Keratinocyte (primary cell): ENCODE measurements at regions not wholly inside any gene's neighbourhood (a gene's known extent, or its start where the extent isn't known, plus 50 kb on each side); places are given as distances from the start of the nearest gene placed in this dataset.

ENCODE experiments used
- DNase-seq: peaks from one replicate; pipeline ENCODE4 v3.0.0-alpha.2; 2011; ENCODE audit warnings: low read depth, missing footprints, low spot score
- FAIRE-seq: peaks from 2 replicates; lab custom pipeline; 2011; peaks lifted over from hg19 to GRCh38; lab: Jason Lieb, UNC
- H2AFZ ChIP-seq: 2 replicates; pipeline ENCODE4 v1.6.0; 2012; ENCODE audit warnings: low read length, control low read depth, inconsistent platforms; ENCODE audit not compliant: control insufficient read depth
- H3K27ac ChIP-seq: 2 replicates; pipeline ENCODE4 v1.5.1; 2011; ENCODE audit warnings: low read length; ENCODE audit not compliant: control insufficient read depth, insufficient read depth
- H3K27me3 ChIP-seq: 3 replicates; pipeline ENCODE4 v1.6.0; 2011; ENCODE audit warnings: low read length; ENCODE audit not compliant: control insufficient read depth, insufficient read depth; ENCODE audit errors: extremely low read depth
- H3K36me3 ChIP-seq, 2 experiments: 2 replicates in 1 of 2; 3 replicates in 1 of 2; pipeline ENCODE4 v1.5.1; 2011; ENCODE audit warnings: low read length in 2 of 2, mild to moderate bottlenecking in 1 of 2; ENCODE audit not compliant: control insufficient read depth in 2 of 2, insufficient read depth in 2 of 2; ENCODE audit errors: extremely low read depth in 1 of 2
- H3K4me1 ChIP-seq: 3 replicates; pipeline ENCODE4 v1.5.1; 2011; ENCODE audit warnings: low read length; ENCODE audit not compliant: control insufficient read depth, insufficient read depth; ENCODE audit errors: extremely low read depth
- H3K4me2 ChIP-seq: 3 replicates; pipeline ENCODE4 v1.6.0; 2011; ENCODE audit warnings: low read depth, low read length; ENCODE audit not compliant: control insufficient read depth, insufficient read depth; ENCODE audit errors: extremely low read depth
- H3K4me3 ChIP-seq, 3 experiments: fragments of 200-600 bp in 1 of 3; sonication (generic) in 1 of 3; 2 replicates in 2 of 3; 3 replicates in 1 of 3; pipeline ENCODE4 v1.5.1; 2011 to 2016; ENCODE audit warnings: low read length in 3 of 3, mild to moderate bottlenecking in 3 of 3, control low read depth in 2 of 3, inconsistent platforms in 1 of 3, low read depth in 1 of 3, mixed read lengths in 1 of 3, mixed run types in 1 of 3, moderate library complexity in 1 of 3; ENCODE audit not compliant: control insufficient read depth in 2 of 3, insufficient read depth in 2 of 3; ENCODE audit errors: extremely low read depth in 1 of 3
- H3K79me2 ChIP-seq: 2 replicates; pipeline ENCODE4 v1.6.0; 2012; ENCODE audit warnings: low read length; ENCODE audit not compliant: control insufficient read depth, insufficient read depth
- H3K9ac ChIP-seq: 3 replicates; pipeline ENCODE4 v1.6.0; 2011; ENCODE audit warnings: low read length; ENCODE audit not compliant: control insufficient read depth, insufficient read depth; ENCODE audit errors: extremely low read depth
- H3K9me1 ChIP-seq: 3 replicates; pipeline ENCODE4 v1.6.0; 2011; ENCODE audit warnings: low read length; ENCODE audit not compliant: control insufficient read depth, insufficient read depth; ENCODE audit errors: extremely low read depth
- H3K9me3 ChIP-seq: 2 replicates; pipeline ENCODE4 v1.5.1; 2012; ENCODE audit warnings: low read depth, low read length; ENCODE audit not compliant: control insufficient read depth
- H4K20me1 ChIP-seq: 3 replicates; pipeline ENCODE4 v1.6.0; 2011; ENCODE audit warnings: low read length; ENCODE audit not compliant: control insufficient read depth, insufficient read depth; ENCODE audit errors: extremely low read depth
- CTCF ChIP-seq, 3 experiments: IDR thresholded peaks in 1 of 3; conservative IDR thresholded peaks in 1 of 3; optimal IDR thresholded peaks in 1 of 3; 2 replicates in 2 of 3; 3 replicates in 1 of 3; pipeline versions ENCODE3 to v1.5.1; 2011; ENCODE audit warnings: low read length in 3 of 3, mild to moderate bottlenecking in 3 of 3, moderate library complexity in 2 of 3, control low read depth in 1 of 3, inconsistent platforms in 1 of 3; ENCODE audit not compliant: insufficient read depth in 2 of 3; ENCODE audit errors: extremely low read depth in 1 of 3
- EZH2 ChIP-seq: IDR thresholded peaks from one replicate; pipeline ENCODE4 v1.6.1; 2012; ENCODE audit warnings: inconsistent platforms, mild to moderate bottlenecking, low read length, moderate library complexity
- dilution Hi-C: fragments of 300-500 bp; cut with MboI; formaldehyde crosslinking; loops from one replicate; pipeline ENCODE4 v1.7.0; 2020; ENCODE audit warnings: low sequenced_read_pairs; ENCODE audit not compliant: extremely low pct_ligation_motif_present

- dilution Hi-C loops = no loop called here
- Histone ChIP-seq H3K9me1 (no peaks in the 10 kb centered on the region), H3K27me3 (peaks cover 36% of the 10 kb centered on the region), H3K27ac (no peak overlapping the region), H3K4me1 (no peaks in the 10 kb centered on the region), H3K9ac (no peak overlapping the region), H4K20me1 (no peaks in the 10 kb centered on the region), H3K4me3 (no peak overlapping the region), H3K79me2 (no peaks in the 10 kb centered on the region), H3K4me2 (no peak overlapping the region), H3K36me3 (no peaks in the 10 kb centered on the region), H2AFZ (no peak overlapping the region), H3K9me3 (peaks cover 12% of the 10 kb centered on the region)
- no peak for FAIRE-seq
- DNase-seq = no peak
- no peak for TF ChIP-seq CTCF (optimal IDR thresholded peaks at IDR 0.05 in 1 of 3, IDR thresholded peaks at IDR 0.05 in 1 of 3, conservative IDR thresholded peaks at IDR 0.05 in 1 of 3; ENCODE audit: extremely low read depth in 1 of 3, insufficient read depth in 2 of 3, low read length in 3 of 3)
- TF ChIP-seq EZH2 = no peak
Observed at GRCh38 chr14:103204852-103205540, 81.7 kb downstream of the TNFAIP2 start.

- Histone ChIP-seq H3K9ac (no peak overlapping the region), H3K36me3 (no peaks in the 10 kb centered on the region), H3K4me1 (no peaks in the 10 kb centered on the region), H2AFZ (no peak overlapping the region), H3K27ac (no peak overlapping the region), H3K27me3 (peaks cover 36% of the 10 kb centered on the region), H3K9me1 (no peaks in the 10 kb centered on the region), H3K4me2 (no peak overlapping the region), H3K79me2 (no peaks in the 10 kb centered on the region), H3K9me3 (peaks cover 12% of the 10 kb centered on the region), H4K20me1 (no peaks in the 10 kb centered on the region), H3K4me3 (no peak overlapping the region)
- no peak for FAIRE-seq
- dilution Hi-C loops = no loop called here
- DNase-seq = no peak
- TF ChIP-seq CTCF (optimal IDR thresholded peaks at IDR 0.05 in 1 of 3, IDR thresholded peaks at IDR 0.05 in 1 of 3, conservative IDR thresholded peaks at IDR 0.05 in 1 of 3; ENCODE audit: extremely low read depth in 1 of 3, insufficient read depth in 2 of 3, low read length in 3 of 3) = no peak
- TF ChIP-seq EZH2 = no peak
Observed at GRCh38 chr14:103205541-103205906, 82.3 kb downstream of the TNFAIP2 start.
